NCI-H146 treated with DMSO at 0.1 percent for 48 hours (cell line): ENCODE measurements at regions not wholly inside any gene's neighbourhood (a gene's known extent, or its start where the extent isn't known, plus 50 kb on each side); places are given as distances from the start of the nearest gene placed in this dataset.
"Not testable (repeated sequence)": the region's sequence is repeated elsewhere in the genome, so short reads cannot be mapped to it uniquely, and the experiment has no call there.

Experiments
- DNase-seq: peaks from one replicate; lab custom pipeline; 2025; ENCODE audit not compliant: unreplicated experiment; lab: John Stamatoyannopoulos, UW

GRCh38 chr12:85424581-85425348 lies 144.7 kb downstream of the ALX1 start:
- no peak for DNase-seq

GRCh38 chr12:85425349-85425612 lies 145.3 kb downstream of the ALX1 start:
- DNase-seq: no peak

- DNase-seq: no peak
Observed at GRCh38 chr12:85425926-85426325, 145.9 kb downstream of the ALX1 start.

GRCh38 chr12:85433148-85433547 lies 153.1 kb downstream of the ALX1 start:
- DNase-seq: not testable (repeated sequence)

- DNase-seq: no peak
Observed at GRCh38 chr12:85440271-85440670, 160.3 kb downstream of the ALX1 start.

- no peak for DNase-seq
Observed at GRCh38 chr12:85441025-85441424, 161.0 kb downstream of the ALX1 start.

GRCh38 chr12:85441741-85442140 lies 161.7 kb downstream of the ALX1 start:
- no peak for DNase-seq

- DNase-seq: peak; percentile 52
Observed at GRCh38 chr12:85445060-85445938, 165.3 kb downstream of the ALX1 start.

GRCh38 chr12:85448031-85448430 lies 168.0 kb downstream of the ALX1 start:
- no peak for DNase-seq

GRCh38 chr12:85448548-85449139 lies 168.6 kb downstream of the ALX1 start:
- DNase-seq: no peak

- DNase-seq: no peak
Observed at GRCh38 chr12:85457016-85457415, 177.0 kb downstream of the ALX1 start.

- no peak for DNase-seq
Observed at GRCh38 chr12:85461127-85461526, 181.1 kb downstream of the ALX1 start.

GRCh38 chr12:85462888-85463287 lies 182.9 kb downstream of the ALX1 start:
- DNase-seq: no peak

- DNase-seq: no peak
Observed at GRCh38 chr12:85466890-85467289, 186.9 kb downstream of the ALX1 start.

GRCh38 chr12:85468356-85469157 lies 188.5 kb downstream of the ALX1 start:
- DNase-seq: peak; percentile 68

- DNase-seq: peak; percentile 55
Observed at GRCh38 chr12:85469158-85470086, 189.4 kb downstream of the ALX1 start.

GRCh38 chr12:85475277-85475676 lies 195.3 kb downstream of the ALX1 start:
- DNase-seq: not testable (repeated sequence)

GRCh38 chr12:85476756-85477155 lies 196.7 kb downstream of the ALX1 start:
- no peak for DNase-seq

- DNase-seq: peak; percentile 22
Observed at GRCh38 chr12:85484387-85484786, 204.4 kb downstream of the ALX1 start.

GRCh38 chr12:85489194-85489593 lies 209.2 kb downstream of the ALX1 start:
- peak; percentile 99 for DNase-seq
